GM21529 (cell line): ENCODE measurements at regions not wholly inside any gene's neighbourhood (a gene's known extent, or its start where the extent isn't known, plus 50 kb on each side); places are given as distances from the start of the nearest gene placed in this dataset.
"Not testable (repeated sequence)": the region's sequence is repeated elsewhere in the genome, so short reads cannot be mapped to it uniquely, and the experiment has no call there.

Experiments
- ATAC-seq: cut with Tn5 transposase; IDR thresholded peaks from one replicate; pipeline ENCODE4 v1.9.1; 2021; ENCODE audit not compliant: unreplicated experiment

DNA sequence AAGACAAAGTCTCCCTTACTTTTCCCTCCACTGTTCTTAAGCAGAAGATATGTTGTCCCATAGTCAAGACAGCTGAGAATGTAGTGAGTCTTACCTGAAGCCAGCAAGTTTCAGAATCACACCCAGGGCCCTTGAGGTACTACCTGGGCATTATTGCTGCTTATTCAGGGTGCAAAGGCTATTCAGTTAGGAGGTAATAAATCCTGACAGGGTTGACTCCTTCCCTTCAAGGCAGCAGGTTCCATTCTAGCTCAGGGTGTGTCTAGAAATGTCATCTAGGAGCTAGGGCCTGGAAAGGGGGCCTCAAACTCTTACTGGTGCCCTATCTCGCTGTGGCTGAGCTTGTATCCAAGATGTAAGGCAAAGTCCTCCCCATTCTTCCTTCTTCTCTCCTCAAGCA lies 259.0 kb downstream of the FAT4 start:
- ATAC-seq: no peak

DNA sequence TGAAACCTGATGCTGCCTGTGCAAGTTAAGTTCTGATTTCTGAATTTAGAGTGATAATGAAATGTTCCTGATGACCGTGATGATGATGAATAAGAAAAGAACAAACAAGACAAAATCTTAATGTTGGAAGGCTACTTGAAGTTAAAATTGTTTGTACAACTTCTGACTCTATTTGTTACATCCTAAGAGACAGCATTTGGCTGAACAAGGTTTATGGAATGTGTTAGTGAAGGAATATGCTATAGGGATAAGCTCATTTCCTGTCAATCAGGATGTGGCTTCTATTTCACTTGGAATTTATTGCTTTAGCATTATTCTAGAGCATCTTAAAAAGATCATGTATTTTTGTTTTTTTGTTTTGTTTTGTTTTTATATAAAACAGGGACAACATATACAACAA lies 267.5 kb downstream of the FAT4 start:
- no peak for ATAC-seq

DNA sequence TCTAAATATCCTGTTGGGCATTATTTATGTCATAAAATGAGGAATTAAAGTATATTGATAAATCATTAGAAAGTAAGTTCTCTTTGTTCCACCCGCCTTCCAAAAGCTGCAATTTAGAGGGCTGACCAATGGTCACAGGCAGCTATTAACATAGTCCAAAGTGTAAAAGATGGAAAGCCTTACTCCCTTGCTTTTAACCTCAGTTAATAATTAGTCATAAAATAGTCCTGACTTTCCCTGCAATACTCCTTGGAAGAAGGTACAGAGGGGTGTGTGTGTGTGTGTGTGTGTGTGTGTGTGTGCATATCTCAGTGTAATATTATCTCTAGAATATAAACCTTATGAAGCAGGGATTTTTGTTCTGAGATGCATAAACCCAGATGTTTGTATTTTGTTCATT lies 275.4 kb downstream of the FAT4 start:
- ATAC-seq: no peak

DNA sequence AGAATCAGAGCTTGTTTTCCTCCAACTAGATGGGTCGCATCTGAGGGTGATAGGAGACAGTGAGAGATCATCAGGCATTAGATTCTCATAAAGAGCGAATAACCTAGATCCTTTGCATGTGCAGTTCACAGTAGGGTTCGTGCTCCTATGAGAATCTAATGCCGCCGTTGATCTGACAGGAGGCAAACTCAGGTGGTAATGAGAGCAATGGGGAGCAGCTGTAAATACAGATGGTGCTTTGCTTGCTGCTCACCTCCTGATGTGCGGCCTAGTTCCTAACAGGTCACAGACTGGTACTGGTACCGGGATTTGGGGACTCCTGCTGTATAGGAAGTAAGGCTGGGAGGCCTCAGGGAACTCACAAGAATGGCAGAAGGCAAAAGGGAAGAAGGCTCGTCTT lies 276.5 kb downstream of the FAT4 start:
- no peak for ATAC-seq

DNA sequence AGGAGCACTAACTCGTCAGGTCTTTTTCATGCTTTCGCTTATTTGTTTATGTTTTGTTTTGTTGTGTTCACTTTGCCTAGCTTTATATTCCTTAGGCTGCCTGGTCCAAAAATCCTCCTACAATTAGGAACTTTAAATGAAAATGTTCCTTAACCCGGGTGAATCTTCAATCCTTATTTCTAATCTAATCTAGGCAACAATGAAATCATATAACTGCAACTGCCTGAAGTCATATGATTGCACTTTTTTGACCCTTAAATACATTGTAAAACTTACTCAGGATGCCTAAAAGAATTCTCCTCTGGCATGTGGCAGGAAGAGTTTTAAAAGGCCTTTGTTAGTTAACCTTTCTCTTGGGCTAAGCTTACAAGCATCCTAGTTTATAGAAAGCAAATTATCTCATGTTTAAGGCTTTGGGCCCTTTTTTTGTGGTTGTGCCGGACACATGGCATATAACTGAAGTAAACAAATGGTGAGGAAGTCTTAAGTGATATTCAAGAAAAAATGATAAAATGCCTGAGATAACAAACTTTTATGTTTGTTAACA lies 279.4 kb downstream of the FAT4 start:
- ATAC-seq: no peak

DNA sequence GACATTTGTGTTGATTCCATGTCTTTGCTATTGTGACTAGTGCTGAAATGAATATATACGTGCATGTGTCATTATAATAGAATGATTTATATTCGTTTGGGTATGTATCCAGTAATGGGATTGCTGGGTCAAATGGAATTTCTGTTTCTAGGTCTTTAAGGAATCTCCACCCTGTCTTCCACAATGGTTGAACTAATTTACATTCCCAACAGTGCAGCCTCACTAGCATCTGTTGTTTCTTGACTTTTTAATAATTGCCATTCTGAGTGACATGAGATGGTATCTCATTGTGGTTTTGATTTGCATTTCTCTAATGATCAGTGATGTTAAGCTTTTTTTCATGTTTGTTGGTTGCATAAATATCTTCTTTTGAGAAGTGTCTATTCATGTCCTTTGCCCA lies 291.2 kb downstream of the FAT4 start:
- ATAC-seq: not testable (repeated sequence)

DNA sequence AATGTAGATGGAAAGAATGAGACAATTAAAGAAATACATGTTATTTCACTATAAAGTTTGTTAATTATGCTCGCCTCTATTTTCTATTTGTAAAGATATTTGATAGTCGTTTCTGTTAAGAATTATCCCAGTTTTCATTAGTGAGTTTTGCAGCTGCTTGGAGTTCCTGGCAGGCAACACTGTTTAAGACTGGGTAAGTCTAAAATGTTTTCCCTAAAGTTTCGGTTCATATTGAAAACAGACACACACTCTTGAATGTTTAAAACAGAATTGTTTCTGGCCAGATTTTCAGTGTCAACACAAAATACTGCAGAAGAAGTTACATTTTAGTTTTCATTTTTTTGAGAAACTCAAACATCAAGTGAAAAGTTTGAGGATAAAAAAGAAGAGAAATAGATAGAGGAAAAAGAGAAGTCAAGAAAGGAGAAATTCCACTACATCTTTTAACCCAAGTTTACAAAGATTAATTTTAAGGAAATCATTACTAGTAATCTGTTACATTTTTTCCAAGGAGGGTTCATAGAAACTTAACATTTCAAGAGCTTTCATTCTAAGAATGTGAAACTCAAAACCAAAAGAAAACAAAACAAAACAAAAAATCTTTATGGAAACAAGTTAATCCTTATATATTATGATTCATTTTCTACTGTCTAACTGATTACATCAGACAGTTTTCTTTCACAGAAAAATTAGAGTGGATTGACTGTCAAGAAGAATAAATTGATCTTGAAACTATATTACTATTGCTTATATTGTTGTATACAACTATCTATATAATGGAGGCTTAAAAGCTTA lies 305.5 kb downstream of the FAT4 start:
- no peak for ATAC-seq

DNA sequence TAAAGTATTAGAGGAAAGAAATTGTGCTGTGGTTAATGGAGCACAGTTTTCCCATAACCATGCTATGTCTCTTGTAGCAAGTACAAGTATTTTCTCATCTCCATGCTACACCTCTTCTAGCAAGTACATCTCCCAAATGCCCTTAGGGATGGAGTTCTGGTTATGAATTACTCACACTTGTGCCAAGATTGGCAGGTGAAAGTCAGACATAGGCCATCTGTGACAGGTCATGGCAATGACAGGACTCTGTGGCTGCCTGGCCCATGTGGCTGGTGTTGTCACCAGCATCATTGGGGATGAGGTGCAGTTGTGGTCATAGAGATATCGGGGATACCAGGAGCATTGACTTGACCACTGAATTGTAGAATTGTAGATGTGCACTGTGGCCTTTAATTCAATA lies 310.2 kb downstream of the FAT4 start:
- ATAC-seq: no peak

DNA sequence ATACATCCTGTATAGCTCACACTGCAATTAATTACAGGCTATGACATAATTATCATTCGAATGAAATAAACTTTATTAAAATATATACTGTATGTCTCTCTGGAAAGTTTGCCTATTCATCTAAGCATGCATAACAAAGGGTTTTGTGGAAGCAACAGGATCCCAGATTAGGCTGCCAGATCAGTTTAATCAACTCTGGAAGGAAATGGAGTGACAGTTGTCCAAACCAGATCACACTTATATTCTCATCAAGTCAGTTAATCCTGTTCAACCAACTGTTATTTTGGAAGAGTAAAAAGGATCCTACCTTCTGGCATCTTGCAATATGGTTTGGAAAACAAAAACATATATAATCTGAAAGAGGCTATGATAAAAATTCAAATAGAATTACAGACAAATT lies 312.2 kb downstream of the FAT4 start:
- ATAC-seq: no peak

DNA sequence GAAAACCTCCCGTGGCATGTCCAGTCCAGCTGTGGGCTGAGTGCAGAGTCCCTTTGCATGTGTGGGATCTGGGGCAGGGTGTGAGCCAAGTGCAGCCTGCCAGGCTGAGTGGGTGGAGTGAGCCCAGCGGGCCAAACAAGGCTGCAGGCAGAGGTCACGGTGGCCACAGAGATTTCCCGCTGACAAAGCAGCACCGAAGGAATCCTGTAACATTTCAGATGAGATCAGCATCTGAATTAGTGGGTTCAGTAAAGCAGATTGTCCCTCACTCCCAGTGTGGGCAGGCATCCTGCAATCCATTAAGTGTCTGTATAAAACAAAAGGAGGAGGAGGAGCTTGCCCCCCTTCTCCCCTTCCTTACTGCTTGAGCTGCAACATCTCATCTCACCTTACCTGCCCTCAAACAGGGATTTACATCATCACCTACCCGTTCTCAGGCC lies 324.4 kb downstream of the FAT4 start:
- ATAC-seq: no peak

DNA sequence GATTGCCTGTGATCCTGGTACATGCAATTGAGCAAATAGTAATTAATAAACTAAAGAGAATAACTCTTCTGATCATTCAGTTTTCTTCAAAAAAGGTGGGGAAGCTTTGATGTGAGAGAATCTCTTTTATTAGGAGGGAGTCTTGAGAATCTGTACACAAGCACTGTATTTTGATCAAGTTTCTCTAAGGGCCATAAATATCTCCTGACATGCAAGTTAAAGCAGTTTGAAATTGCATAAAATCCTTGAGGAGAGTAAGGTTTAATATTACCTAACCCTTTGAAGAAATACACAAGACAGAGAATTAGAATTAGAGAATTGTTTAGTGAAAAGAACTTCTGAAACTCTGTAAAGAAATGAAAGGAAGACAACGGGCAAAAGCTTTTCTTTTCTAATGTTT lies 326.9 kb downstream of the FAT4 start:
- no peak for ATAC-seq

DNA sequence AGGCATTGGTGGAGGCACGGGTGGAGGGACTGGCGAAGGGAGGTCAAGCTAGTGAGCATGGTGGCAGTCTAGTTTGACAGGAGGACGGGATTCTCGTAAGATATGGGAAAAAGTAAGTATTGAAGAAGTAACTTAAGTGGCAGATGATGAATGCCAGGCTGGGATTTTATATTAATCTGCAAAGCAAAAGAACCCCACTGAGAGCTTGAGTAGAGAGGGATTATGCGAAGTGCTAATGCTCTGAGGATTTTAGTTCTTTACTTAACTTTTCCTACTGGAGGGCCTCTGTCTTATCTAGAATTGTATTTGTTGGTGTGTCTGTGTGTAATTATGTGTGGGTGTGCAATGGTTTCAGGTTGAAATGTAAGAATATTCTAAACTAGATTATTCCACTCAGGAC lies 327.9 kb downstream of the FAT4 start:
- ATAC-seq: no peak

DNA sequence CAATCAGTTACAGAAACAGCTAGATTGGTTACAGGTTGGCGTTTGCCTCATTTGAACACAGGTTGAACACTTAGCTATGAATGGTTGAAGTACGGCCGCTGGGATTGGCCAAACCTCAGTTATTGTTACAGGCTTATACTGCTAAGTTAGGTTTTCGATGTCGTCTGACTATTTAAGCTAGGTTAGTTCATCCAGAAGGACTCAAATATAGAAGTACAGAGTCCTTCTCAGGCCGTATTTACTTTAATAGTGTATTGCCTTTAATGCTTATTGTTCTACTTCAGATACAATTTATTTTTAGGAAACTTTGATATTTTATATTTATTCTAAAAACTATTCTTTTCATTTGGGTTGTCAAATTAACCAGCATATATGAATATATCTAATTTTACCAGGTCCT lies 334.7 kb downstream of the FAT4 start:
- ATAC-seq: no peak

DNA sequence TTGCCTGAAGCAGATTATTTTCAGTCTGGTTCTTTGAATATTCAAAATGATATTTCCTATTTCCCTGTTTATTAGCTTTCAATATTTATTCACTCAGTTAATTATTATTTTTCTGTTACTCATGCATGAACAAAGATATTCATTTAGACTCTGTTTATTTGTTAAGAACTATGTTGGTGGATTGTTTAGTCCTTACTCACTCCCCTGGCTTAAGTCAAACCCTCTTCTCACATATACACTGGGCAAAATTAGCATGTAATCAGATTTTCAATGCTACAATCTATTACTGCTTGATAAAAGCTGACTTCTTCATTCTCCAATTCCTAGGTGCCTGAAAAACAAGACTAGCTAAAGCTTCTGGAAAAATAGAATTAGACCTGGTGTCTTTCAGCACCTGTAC lies 335.8 kb downstream of the FAT4 start:
- no peak for ATAC-seq

DNA sequence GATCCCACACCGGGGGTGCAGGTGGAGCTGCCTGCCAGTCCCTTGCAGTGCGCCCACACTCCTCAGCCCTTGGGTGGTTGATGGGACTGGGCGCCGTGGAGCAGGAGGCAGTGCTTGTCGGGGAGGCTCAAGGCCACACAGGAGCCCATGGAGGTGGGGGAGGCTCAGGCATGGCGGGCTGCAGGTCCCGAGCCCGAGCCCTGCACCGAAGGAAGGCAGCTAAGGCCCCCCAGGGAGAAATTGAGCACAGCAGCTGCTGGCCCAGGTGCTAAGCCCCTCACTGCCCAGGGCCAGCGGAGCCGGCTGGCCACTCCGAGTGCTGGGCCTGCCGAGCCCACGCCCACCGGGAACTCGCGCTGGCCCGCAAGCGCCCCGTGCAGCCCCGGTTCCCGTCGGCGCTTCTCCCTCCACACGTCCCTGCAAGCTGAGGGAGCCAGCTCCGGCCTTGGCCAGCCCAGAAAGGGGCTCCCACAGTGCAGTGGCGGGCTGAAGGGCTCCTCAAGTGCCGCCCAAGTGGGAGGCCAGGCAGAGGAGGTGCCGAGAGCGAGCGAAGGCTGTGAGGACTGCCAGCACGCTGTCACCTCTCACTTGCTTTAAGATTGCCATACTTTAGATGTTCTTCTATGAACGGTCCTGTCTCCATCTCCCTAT lies 337.1 kb downstream of the FAT4 start:
- ATAC-seq: not testable (repeated sequence)

DNA sequence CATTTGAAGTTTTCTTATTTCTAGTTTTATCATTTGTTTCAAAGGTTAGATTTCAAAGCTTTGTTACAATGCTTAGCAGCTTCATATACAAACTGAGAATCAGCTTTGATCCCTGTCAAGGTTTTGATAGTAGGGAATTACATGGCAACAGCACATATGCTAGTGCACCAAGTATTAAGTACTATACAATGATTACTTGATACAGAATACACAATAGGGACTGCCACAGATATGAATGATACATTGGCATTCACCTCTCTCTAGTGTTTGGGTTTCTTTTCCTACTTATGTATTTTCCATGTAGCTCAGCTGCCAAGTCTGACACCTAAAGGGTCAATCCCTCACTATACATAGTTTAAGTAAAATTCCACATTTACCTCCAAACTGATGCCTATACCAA lies 344.0 kb downstream of the FAT4 start:
- no peak for ATAC-seq

DNA sequence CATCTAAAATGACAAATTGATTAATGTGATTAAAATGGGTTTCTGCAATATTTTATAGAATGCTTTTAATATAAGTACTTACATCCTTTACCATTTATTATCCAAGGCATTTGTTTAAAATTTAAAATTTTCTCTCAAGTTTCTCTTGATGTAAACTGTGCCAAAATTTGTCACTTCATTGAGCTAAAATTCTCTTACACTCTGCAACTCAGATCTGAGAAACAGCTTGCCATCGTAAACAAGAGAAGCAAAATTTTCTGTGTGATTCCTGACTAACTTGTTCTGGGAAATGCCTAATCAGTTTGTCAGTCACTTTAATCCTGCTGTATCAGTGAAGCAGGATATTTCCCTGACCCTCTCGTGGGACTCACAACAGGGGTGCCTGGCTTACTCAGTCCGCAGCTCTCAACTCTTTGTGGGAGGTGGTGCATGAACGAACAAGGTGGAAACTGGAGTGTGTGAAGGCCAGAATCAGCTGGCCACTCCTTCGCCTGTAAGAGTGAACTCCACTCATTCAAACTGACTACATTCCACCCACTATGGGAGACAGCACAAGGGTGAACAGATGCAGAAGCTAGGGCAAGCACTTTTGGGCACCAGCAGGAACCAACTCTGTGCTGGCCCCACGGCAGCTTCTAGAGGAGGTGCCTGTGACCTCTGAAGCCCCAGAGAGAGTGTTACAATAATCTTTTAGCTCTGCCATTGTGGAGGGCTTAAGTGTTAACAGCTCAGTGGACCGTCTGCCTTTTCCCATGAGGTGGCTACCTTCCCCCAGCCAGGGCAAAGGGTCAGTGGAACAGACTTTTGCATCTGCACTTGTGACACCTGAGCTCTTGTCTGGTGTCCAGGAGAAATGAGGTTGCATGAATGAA lies 349.4 kb downstream of the FAT4 start:
- ATAC-seq: no peak

DNA sequence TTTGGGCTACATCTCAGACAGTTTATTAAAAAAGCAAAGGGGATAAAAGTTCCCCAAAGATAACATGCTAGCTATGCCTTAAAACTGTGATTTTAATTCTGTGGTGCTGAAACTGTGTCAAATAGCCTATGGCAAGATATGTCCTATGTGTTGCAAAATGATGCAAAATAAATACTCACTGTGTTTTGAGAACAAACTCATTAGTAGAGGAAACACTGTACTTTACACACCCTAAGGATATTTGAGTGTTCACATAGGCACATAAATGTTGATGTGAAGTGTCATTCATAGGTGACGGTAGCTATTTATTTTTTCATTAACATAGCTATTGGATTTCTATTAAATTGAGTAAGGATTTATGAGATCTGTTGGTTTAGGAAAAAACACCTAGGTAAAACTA lies 351.9 kb downstream of the FAT4 start:
- no peak for ATAC-seq

DNA sequence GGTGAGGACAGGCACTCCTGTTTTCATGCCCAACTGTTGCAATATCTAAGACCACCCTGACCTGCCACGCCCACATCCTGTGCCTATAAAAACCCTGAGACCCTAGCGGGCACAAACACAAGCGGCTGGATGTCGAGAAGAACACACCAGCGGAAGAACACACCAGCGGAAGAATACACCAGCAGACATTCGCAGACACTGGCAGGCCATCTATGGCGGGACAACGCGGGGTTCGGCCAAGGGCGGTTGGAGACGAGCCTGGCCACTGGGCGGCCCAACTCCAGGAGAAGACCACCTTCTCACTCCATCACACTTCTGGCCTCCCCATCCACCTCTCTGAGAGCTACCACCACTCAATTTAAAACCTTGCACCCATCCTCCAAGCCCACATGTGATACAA lies 361.4 kb downstream of the FAT4 start:
- no peak for ATAC-seq

DNA sequence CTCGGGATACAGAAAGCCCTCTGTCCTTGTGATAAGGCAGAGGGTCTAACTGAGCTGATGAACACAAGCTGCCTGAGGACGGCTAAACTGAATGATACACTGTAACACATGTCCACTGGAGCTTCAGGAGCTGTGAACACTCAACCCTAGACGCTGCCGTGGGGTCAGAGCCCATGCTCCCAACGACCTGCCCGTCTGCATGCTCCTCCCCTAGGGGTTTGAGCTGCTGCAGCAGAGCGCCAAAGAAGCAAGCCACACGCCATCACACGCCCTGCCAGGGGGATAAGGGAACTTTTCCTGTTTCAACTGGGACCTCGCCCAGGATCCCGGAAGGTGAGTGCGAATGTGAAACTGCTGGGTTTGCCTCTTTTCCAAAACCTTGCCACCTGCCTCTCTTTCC lies 361.8 kb downstream of the FAT4 start:
- ATAC-seq: no peak

DNA sequence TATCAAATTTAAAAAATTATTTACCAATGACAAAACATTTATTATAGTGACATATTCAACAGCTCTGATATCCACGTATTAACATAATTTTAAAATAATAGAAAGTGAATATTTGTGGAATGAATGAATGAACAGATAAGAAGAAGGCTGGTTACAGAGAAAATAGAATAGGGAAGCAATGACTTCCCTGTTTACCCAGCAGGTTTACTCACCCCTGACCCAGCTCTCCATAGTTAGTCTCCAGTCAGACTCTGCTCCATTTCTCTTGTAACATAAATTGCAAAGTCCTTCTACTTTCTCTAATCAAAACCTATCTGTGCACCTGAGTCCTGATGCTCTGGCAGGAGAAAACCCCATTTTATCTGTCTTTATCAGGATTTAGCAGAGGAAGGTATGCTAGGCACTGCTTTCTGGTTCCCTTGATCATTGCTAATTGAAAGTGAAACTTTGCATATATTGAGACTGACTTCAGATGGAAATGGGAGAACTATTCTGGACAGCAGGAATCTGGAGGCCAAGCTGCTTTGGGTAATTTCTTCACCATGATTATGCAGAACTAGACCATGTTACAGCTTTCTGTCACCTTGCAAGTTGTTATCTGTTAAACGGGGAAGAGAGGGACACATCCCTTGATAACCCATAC lies 363.0 kb downstream of the FAT4 start:
- no peak for ATAC-seq
